HG03521 (cell line): ENCODE measurements at regions not wholly inside any gene's neighbourhood (a gene's known extent, or its start where the extent isn't known, plus 50 kb on each side); places are given as distances from the start of the nearest gene placed in this dataset.
"Not testable (repeated sequence)": the region's sequence is repeated elsewhere in the genome, so short reads cannot be mapped to it uniquely, and the experiment has no call there.

Experiments used
- ATAC-seq: cut with Tn5 transposase; IDR thresholded peaks from one replicate; pipeline ENCODE4 v1.9.1; 2021; ENCODE audit warnings: mild to moderate bottlenecking, moderate library complexity; ENCODE audit not compliant: unreplicated experiment

GRCh38 chr5:86337667-86338460, 279.9 kb upstream of the COX7C start:
- ATAC-seq: no peak

GRCh38 chr5:86354664-86355063, 263.1 kb upstream of the COX7C start:
- peak; percentile 50 for ATAC-seq

DNA sequence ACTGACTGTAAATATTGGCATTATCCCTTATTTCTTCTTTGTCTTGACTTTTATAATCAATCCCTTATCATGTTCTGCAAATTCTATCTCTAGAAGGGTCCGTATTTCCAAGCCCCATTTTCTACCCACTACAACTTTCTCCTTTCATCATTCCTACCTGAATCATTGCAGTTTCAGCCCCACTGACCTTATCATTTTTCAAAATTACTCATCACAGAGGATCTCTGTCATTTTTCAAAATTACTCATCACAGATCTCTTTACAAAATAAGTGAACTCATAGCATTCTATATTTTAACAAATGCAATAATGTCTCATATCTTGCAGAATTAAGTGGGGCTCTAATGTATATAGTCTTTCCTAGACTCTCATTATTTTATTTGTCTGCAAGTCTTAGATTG, 256.9 kb upstream of the COX7C start:
- ATAC-seq: no peak

- no peak for ATAC-seq
Measured at GRCh38 chr5:86371061-86371460, 246.7 kb upstream of the COX7C start.

GRCh38 chr5:86374611-86375010, 243.1 kb upstream of the COX7C start:
- ATAC-seq: no peak

DNA sequence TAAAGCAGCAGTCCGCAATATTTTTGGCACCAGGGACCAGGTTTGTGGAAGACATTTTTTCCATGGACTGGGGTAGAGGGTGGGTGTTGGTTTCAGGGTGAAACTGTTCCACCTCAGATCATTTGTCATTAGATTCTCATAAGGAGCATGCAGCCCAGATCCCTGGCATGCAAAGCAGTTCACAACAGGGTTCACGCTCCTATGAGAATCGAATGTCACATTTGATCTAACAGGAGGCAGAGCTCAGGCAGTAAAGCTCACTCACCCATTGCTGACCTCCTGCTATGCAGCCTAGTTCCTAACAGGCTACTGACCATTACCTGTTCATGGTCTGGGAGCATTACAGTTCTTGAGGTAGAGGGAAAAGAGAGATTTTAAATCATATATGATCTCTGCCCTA, 241.5 kb upstream of the COX7C start:
- ATAC-seq: no peak

- no peak for ATAC-seq
Measured at GRCh38 chr5:86403190-86403589, 214.6 kb upstream of the COX7C start.

GRCh38 chr5:86404256-86404655, 213.5 kb upstream of the COX7C start:
- no peak for ATAC-seq

- ATAC-seq: no peak
Measured at GRCh38 chr5:86407711-86408110, 210.0 kb upstream of the COX7C start.

DNA sequence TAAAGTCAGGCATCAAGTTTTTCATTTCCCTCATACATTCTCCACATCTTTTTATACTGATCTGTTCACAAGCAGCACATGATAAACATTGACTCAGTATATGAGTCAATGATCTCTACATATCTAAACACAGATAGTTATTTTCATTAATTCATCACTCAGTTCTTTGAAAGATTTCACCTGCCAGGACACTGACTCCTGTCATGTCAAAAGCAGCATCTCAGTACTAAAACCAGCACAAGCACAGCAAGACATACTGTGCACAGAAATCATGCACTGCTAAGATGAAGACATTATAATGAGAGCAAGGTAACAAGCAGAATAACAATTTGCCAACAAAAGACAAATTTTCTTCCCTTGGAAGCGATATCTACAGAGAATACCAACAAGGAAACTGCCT, 206.1 kb upstream of the COX7C start:
- ATAC-seq: no peak

DNA sequence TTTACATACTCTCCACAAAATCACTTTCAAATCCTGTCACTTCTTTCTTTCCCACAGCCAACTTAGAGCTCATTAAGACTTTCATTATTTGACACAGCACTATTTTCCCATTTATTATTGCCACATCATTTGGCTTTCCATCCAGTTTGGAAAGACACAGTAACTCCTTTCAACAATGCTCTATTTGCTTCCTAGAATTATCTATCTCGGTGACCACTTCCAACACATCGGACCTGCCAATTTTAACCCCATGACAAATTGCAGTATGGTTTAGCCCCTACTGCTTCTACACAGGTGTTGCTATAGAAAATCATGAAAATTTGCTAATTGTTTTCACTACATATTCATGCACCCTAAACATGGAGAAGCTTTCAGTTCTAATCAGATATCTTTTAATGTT, 190.6 kb upstream of the COX7C start:
- no peak for ATAC-seq

DNA sequence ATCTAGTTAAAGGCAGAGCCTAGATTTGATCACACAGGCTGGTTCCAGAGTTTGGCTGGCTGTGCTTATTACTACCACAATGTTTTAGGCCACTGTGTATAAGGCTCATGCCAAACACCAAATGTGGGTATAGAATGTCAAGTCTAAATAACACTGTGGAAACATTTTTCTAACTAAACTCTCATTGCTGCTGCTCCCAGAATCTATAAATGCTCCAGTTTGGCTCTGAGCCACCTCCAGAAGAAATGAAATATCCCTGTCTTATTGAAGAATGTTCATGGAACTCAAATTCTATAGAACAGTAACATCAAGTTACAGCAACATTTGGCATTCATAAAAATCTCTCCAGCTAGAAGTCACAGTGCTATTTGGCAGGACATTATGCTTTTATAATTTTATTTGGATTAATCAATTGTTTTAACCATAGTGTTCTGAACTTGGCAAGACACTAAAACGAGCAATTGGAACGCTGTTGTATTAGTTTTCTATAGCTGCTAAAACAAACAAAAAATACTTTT, 178.1 kb upstream of the COX7C start:
- ATAC-seq: no peak

GRCh38 chr5:86442036-86442745, 175.6 kb upstream of the COX7C start:
- ATAC-seq: no peak

- no peak for ATAC-seq
Measured at GRCh38 chr5:86447362-86447761, 170.4 kb upstream of the COX7C start.

DNA sequence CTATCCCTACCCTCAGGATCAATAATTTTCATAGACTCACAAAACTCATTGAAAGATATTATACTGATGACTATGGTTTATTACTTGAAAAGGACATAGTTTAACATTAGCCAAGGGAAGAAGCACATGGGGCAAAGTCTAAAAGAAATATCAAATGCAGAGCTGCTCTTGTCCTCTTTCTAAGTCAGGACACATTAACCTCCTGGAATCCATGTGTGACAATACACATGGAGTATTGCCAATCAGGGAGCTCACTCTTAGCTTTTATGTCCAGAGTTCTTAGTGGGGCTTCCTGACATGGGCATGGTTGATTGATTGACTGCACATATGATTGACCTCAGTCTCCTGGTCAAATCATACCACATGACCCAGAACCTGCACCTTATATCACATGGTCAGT, 165.5 kb upstream of the COX7C start:
- ATAC-seq: no peak

DNA sequence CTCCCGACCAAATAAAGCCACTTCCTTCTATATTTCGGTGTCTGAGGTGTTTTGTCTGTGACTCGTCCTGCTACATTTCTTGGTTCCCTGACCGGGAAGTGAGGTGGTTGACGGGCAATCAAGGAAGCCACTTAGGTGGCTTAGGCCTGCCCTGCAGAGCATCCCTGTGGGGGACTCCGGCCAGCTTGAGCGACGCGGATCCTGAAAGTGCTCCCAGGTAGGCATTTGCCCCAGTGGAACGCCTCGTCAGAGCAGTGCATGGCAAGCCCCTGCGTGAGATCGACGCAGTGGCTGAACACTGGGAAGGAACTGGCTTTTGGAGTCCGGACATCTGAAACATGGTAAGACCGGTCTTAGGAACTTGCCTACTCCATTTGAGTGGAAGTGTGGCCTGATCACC, 157.2 kb upstream of the COX7C start:
- no peak for ATAC-seq

- no peak for ATAC-seq
Measured at GRCh38 chr5:86461169-86461956, 156.4 kb upstream of the COX7C start.

GRCh38 chr5:86463339-86463738, 154.4 kb upstream of the COX7C start:
- ATAC-seq: no peak

GRCh38 chr5:86465052-86465838, 152.5 kb upstream of the COX7C start:
- ATAC-seq: no peak

- not testable (repeated sequence) for ATAC-seq
Measured at GRCh38 chr5:86466721-86467120, 151.0 kb upstream of the COX7C start.

GRCh38 chr5:86482008-86482407, 135.7 kb upstream of the COX7C start:
- no peak for ATAC-seq
